ENCODE measurements at regions not wholly inside any gene's neighbourhood (a gene's known extent, or its start where the extent isn't known, plus 50 kb on each side); places are given as distances from the start of the nearest gene placed in this dataset.

DNA sequence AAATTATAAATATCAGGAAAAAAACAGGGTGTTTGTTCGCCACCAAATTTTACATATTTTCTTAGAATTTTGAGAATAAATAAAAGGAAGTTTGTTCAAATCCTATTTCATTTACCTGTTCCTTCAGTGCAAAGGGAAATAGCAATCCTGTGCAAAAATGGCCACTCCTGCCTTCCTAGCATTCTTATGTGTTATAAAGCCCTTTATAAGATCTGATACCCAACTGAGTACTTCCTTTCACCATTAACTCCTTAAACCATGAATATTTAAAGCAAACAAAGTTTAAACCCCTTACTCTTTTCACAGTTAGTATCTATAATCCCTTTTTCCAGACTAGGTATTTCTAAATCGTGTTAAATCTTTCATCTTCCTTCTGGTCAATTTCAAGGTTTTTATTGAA, 427.8 kb downstream of the NR4A2 start:
- TF ChIP-seq, protein P1, sequence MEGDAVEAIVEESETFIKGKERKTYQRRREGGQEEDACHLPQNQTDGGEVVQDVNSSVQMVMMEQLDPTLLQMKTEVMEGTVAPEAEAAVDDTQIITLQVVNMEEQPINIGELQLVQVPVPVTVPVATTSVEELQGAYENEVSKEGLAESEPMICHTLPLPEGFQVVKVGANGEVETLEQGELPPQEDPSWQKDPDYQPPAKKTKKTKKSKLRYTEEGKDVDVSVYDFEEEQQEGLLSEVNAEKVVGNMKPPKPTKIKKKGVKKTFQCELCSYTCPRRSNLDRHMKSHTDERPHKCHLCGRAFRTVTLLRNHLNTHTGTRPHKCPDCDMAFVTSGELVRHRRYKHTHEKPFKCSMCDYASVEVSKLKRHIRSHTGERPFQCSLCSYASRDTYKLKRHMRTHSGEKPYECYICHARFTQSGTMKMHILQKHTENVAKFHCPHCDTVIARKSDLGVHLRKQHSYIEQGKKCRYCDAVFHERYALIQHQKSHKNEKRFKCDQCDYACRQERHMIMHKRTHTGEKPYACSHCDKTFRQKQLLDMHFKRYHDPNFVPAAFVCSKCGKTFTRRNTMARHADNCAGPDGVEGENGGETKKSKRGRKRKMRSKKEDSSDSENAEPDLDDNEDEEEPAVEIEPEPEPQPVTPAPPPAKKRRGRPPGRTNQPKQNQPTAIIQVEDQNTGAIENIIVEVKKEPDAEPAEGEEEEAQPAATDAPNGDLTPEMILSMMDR (IDR thresholded peaks at IDR 0.05): no peak
- TF ChIP-seq POLR2AphosphoS5 (IDR thresholded peaks at IDR 0.05) (no peak), POLR2A (IDR thresholded peaks at IDR 0.05) (no peak)

Data from gastroesophageal sphincter (tissue), 3 donors.